ENCODE measurements at regions not wholly inside any gene's neighbourhood (a gene's known extent, or its start where the extent isn't known, plus 50 kb on each side); places are given as distances from the start of the nearest gene placed in this dataset.
"Not testable (repeated sequence)": the region's sequence is repeated elsewhere in the genome, so short reads cannot be mapped to it uniquely, and the experiment has no call there.

GRCh38 chr6:77326711-77327110 is 136.6 kb downstream of the HTR1B start:
- intact Hi-C loops (cut with DNase I) = no loop called here

GRCh38 chr6:77326029-77326428 is 137.3 kb downstream of the HTR1B start:
- no peak for DNase-seq (ENCODE audit: low spot score)
- intact Hi-C loops (cut with DNase I) = no loop called here

More at GRCh38 chr6:77326711-77327110, 136.6 kb downstream of the HTR1B start:
- no peak for DNase-seq (ENCODE audit: low spot score)

- DNase-seq (ENCODE audit: low spot score) = no peak
- intact Hi-C loops (cut with DNase I) = no loop called here
Measured at GRCh38 chr6:77324866-77325265, 138.4 kb downstream of the HTR1B start.

- no peak for DNase-seq (ENCODE audit: low spot score)
- intact Hi-C loops (cut with DNase I) = no loop called here
Measured at GRCh38 chr6:77322604-77323003, 140.7 kb downstream of the HTR1B start.

- intact Hi-C loops (cut with DNase I) = no loop called here
- DNase-seq (ENCODE audit: low spot score) = no peak
Measured at GRCh38 chr6:77318256-77318655, 145.0 kb downstream of the HTR1B start.

GRCh38 chr6:77313595-77313994 is 149.7 kb downstream of the HTR1B start:
- DNase-seq (ENCODE audit: low spot score) = no peak
- intact Hi-C loops (cut with DNase I) = no loop called here

GRCh38 chr6:77299931-77300330 is 163.4 kb downstream of the HTR1B start:
- intact Hi-C loops (cut with DNase I) = no loop called here

GRCh38 chr6:77298283-77298682 is 165.0 kb downstream of the HTR1B start:
- intact Hi-C loops (cut with DNase I) = no loop called here

More at GRCh38 chr6:77299931-77300330, 163.4 kb downstream of the HTR1B start:
- no peak for DNase-seq (ENCODE audit: low spot score)

GRCh38 chr6:77292564-77293546 is 170.4 kb downstream of the HTR1B start:
- intact Hi-C loops (cut with DNase I) = no loop called here
- no peak for DNase-seq (ENCODE audit: low spot score)

More at GRCh38 chr6:77298283-77298682, 165.0 kb downstream of the HTR1B start:
- no peak for DNase-seq (ENCODE audit: low spot score)

- intact Hi-C loops (cut with DNase I) = no loop called here
- no peak for DNase-seq (ENCODE audit: low spot score)
Measured at GRCh38 chr6:77290798-77291197, 172.5 kb downstream of the HTR1B start.

GRCh38 chr6:77286541-77286940 is 176.8 kb downstream of the HTR1B start:
- intact Hi-C loops (cut with DNase I) = no loop called here
- no peak for DNase-seq (ENCODE audit: low spot score)

- no peak for DNase-seq (ENCODE audit: low spot score)
- intact Hi-C loops (cut with DNase I) = no loop called here
Measured at GRCh38 chr6:77273929-77274328, 189.4 kb downstream of the HTR1B start.

- intact Hi-C loops (cut with DNase I) = no loop called here
- no peak for DNase-seq (ENCODE audit: low spot score)
Measured at GRCh38 chr6:77264970-77265369, 198.3 kb downstream of the HTR1B start.

GRCh38 chr6:77263003-77263402 is 200.3 kb downstream of the HTR1B start:
- intact Hi-C loops (cut with DNase I) = no loop called here
- DNase-seq (ENCODE audit: low spot score) = no peak

- DNase-seq (ENCODE audit: low spot score); intact Hi-C loops (cut with DNase I): not testable (repeated sequence)
Measured at GRCh38 chr6:77251801-77252200, 211.5 kb downstream of the HTR1B start.

GRCh38 chr6:77249560-77249959 is 213.7 kb downstream of the HTR1B start:
- DNase-seq (ENCODE audit: low spot score) = no peak
- intact Hi-C loops (cut with DNase I) = no loop called here

- intact Hi-C loops (cut with DNase I) = no loop called here
- no peak for DNase-seq (ENCODE audit: low spot score)
Measured at GRCh38 chr6:77245026-77245425, 218.3 kb downstream of the HTR1B start.

GRCh38 chr6:77231438-77232305 is 231.6 kb downstream of the HTR1B start:
- intact Hi-C loops (cut with DNase I) = no loop called here
- DNase-seq (ENCODE audit: low spot score) = no peak

- intact Hi-C loops (cut with DNase I) = no loop called here
- no peak for DNase-seq (ENCODE audit: low spot score)
Measured at GRCh38 chr6:77228279-77228678, 235.0 kb downstream of the HTR1B start.

GRCh38 chr6:77217896-77218295 is 245.4 kb downstream of the HTR1B start:
- intact Hi-C loops (cut with DNase I) = no loop called here
- DNase-seq (ENCODE audit: low spot score) = no peak
